ENCODE measurements at regions not wholly inside any gene's neighbourhood (a gene's known extent, or its start where the extent isn't known, plus 50 kb on each side); places are given as distances from the start of the nearest gene placed in this dataset.

- H3T11ph ChIP-seq (ENCODE audit: low read length), result no peak overlapping the region
- WGBS (ENCODE audit: extremely low coverage, insufficient read length, low lambda C conversion rate), result no CpG with 5 or more reads among the region's 8 CpGs
- H4K20me1 ChIP-seq (ENCODE audit: control insufficient read depth, insufficient read depth, insufficient read length), result no peaks in the 10 kb centered on the region
- H2AK5ac ChIP-seq (ENCODE audit: insufficient read length, low read length), result no peak overlapping the region
- no peaks in the 10 kb centered on the region; a peak in 1 of 5 replicates for H3K9me3 Mint-ChIP-seq
- no peak overlapping the region for H2BK120ac ChIP-seq (ENCODE audit: low read depth, low read length, poor library complexity, severe bottlenecking)
- no peak overlapping the region for H3K27ac Mint-ChIP-seq
- no peaks in the 10 kb centered on the region for H3K4me1 ChIP-seq (ENCODE audit: insufficient read depth, low read length)
- H2BK12ac ChIP-seq (ENCODE audit: insufficient read length, low read depth, low read length), result no peak overlapping the region
- H3K14ac ChIP-seq (ENCODE audit: insufficient read depth, low read length), result no peak overlapping the region
- no peak for TF ChIP-seq CTCF (conservative IDR thresholded peaks at IDR 0.05)
- H4K91ac ChIP-seq (ENCODE audit: insufficient read length, low read depth, low read length), result no peak overlapping the region
- no peaks in the 10 kb centered on the region for H3K9me3 ChIP-seq (ENCODE audit: control insufficient read depth, low read depth, low read length)
- H3K4me3 Mint-ChIP-seq, result no peak overlapping the region
- no peaks in the 10 kb centered on the region for H3K79me1 ChIP-seq (ENCODE audit: insufficient read depth, low read depth, low read length, poor library complexity, severe bottlenecking)
- no peaks in the 10 kb centered on the region for H3K27me3 ChIP-seq (ENCODE audit: insufficient read depth, low read length)
- H4K5ac ChIP-seq (ENCODE audit: insufficient read length, low read depth, low read length), result no peak overlapping the region
- no peak overlapping the region for H3K56ac ChIP-seq (ENCODE audit: insufficient read length, low read depth, low read length)
- H2BK5ac ChIP-seq (ENCODE audit: insufficient read length, low read length), result no peak overlapping the region
- H3K4me1 Mint-ChIP-seq, result no peaks in the 10 kb centered on the region
- no peaks in the 10 kb centered on the region for H3K36me3 Mint-ChIP-seq (ENCODE audit: insufficient read depth in 1 of 3, low read depth in 3 of 3)
- no peak overlapping the region for H3K9ac ChIP-seq (ENCODE audit: extremely low read depth, insufficient read length, low read length)
- no peak overlapping the region for H2BK20ac ChIP-seq (ENCODE audit: low read depth, low read length, poor library complexity, severe bottlenecking)
- H3K18ac ChIP-seq (ENCODE audit: insufficient read length, low read depth, low read length), result no peak overlapping the region
- H3K27me3 Mint-ChIP-seq (ENCODE audit: low read depth), result peaks cover 15% of the 10 kb centered on the region
- H3K4ac ChIP-seq (ENCODE audit: low read depth, low read length), result no peak overlapping the region
- H3K23ac ChIP-seq (ENCODE audit: insufficient read length, low read depth, low read length), result no peak overlapping the region
- no peak overlapping the region for H2BK15ac ChIP-seq (ENCODE audit: low read depth, low read length)
- no peak overlapping the region for H2AFZ ChIP-seq (ENCODE audit: low read length)
- H3K27ac ChIP-seq (ENCODE audit: insufficient read length, low read depth, low read length), result no peak overlapping the region
- no peak overlapping the region for H3K4me2 ChIP-seq (ENCODE audit: insufficient read depth, insufficient read length, low read length)
- no peaks in the 10 kb centered on the region for H3K23me2 ChIP-seq (ENCODE audit: insufficient read length, low read depth, low read length, poor library complexity, severe bottlenecking)
- DNase-seq, result no peak
- no peak overlapping the region for H4K8ac ChIP-seq (replicated peaks; ENCODE audit: insufficient read length, low read depth, low read length)
- no peaks in the 10 kb centered on the region for H3K79me2 ChIP-seq (ENCODE audit: insufficient read depth, low read length)
Observed at GRCh38 chr2:223416815-223417610, 185.1 kb downstream of the SCG2 start.

All from H9 (cell line).